Choroid plexus epithelial cell (primary cell): ENCODE measurements at regions not wholly inside any gene's neighbourhood (a gene's known extent, or its start where the extent isn't known, plus 50 kb on each side); places are given as distances from the start of the nearest gene placed in this dataset.
A peak's percentile ranks its signal among the peaks of the same experiment; 100 is the strongest.

Experiments used
- DNase-seq: peaks from one replicate; pipeline ENCODE4 v3.0.0-alpha.2; 2010; ENCODE audit warnings: low read depth
- H3K4me3 ChIP-seq: 2 replicates; pipeline ENCODE4 v1.5.1; 2011; ENCODE audit warnings: low read depth, mild to moderate bottlenecking, control low read depth, low read length, moderate library complexity
- TF ChIP-seq, protein P1 (sequence below): conservative IDR thresholded peaks from 2 replicates; pipeline ENCODE4 v1.5.1; 2011; ENCODE audit warnings: low read depth, mild to moderate bottlenecking, control low read depth, inconsistent platforms, low read length, moderate library complexity

GRCh38 chr5:116660929-116661328, 86.3 kb upstream of the SEMA6A start:
- TF ChIP-seq, protein P1, sequence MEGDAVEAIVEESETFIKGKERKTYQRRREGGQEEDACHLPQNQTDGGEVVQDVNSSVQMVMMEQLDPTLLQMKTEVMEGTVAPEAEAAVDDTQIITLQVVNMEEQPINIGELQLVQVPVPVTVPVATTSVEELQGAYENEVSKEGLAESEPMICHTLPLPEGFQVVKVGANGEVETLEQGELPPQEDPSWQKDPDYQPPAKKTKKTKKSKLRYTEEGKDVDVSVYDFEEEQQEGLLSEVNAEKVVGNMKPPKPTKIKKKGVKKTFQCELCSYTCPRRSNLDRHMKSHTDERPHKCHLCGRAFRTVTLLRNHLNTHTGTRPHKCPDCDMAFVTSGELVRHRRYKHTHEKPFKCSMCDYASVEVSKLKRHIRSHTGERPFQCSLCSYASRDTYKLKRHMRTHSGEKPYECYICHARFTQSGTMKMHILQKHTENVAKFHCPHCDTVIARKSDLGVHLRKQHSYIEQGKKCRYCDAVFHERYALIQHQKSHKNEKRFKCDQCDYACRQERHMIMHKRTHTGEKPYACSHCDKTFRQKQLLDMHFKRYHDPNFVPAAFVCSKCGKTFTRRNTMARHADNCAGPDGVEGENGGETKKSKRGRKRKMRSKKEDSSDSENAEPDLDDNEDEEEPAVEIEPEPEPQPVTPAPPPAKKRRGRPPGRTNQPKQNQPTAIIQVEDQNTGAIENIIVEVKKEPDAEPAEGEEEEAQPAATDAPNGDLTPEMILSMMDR = no peak
- H3K4me3 ChIP-seq = no peak overlapping the region
- no peak for DNase-seq

GRCh38 chr5:116658830-116659229, 84.2 kb upstream of the SEMA6A start:
- H3K4me3 ChIP-seq = no peak overlapping the region
- DNase-seq = no peak
- TF ChIP-seq, protein P1 = no peak

DNA sequence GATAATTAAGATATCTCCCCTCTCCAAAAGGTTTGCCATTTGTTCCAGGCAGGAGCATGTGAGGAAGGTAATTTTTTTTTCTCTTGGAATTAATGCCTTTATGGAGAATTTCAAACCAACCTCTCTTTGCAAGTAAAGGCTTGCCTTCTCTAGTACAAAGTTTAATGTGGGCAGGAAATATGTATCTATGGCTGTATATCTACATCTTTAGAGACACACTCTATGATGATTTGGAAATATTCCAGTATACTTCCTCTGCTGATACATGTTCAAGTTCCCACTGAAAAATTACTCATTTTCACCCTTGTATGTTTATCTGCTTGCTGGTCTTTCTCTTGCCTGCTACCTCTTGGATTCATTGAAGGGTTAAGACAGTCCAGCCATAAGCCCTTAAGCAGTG, 83.5 kb upstream of the SEMA6A start:
- no peak overlapping the region for H3K4me3 ChIP-seq
- DNase-seq = no peak
- TF ChIP-seq, protein P1 = no peak

DNA sequence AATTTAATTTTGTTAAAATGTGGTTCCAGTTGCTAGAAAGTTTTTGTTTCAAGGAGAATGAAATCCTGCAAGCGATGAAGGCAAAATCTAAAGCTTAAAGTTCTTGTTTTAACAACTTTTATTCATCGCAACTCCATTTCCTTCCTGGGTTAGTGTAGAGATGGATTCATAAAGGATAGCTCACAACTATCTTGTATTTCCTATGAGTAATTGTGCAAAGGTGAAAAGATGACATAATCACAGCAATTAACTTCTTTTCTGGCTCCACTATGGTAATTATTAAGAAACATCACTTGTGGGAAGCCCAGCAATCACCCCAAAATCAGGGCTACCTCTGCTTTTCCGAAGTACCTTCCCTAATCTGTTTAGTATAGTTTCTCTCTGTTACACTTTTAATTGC, 80.8 kb upstream of the SEMA6A start:
- no peak overlapping the region for H3K4me3 ChIP-seq
- TF ChIP-seq, protein P1 = no peak
- DNase-seq = no peak

- DNase-seq = no peak
- H3K4me3 ChIP-seq = no peak overlapping the region
- TF ChIP-seq, protein P1 = no peak
These were observed 80.3 kb upstream of the SEMA6A start for GRCh38 chr5:116654925-116655324.

DNA sequence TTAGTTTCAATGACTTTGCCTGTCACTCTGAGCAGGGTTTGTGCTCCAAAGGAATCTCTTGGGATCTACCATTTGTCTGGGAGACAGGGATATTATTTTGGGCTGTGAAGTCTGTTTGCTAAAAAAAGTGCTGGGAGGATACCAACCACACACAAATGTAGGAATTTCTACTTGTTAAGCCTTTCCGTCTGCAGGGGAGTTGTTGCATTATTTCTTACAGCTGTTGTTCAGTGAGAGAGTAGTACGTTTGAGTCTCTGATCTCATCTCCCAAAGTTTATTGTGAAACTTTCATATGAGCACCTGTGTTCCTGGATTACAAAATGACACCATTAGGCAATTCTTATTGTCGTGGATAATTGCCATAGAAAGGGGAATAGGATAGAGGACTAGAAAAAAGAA, 78.3 kb upstream of the SEMA6A start:
- peak; percentile 9 for DNase-seq
- no peak overlapping the region for H3K4me3 ChIP-seq
- TF ChIP-seq, protein P1 = no peak

DNA sequence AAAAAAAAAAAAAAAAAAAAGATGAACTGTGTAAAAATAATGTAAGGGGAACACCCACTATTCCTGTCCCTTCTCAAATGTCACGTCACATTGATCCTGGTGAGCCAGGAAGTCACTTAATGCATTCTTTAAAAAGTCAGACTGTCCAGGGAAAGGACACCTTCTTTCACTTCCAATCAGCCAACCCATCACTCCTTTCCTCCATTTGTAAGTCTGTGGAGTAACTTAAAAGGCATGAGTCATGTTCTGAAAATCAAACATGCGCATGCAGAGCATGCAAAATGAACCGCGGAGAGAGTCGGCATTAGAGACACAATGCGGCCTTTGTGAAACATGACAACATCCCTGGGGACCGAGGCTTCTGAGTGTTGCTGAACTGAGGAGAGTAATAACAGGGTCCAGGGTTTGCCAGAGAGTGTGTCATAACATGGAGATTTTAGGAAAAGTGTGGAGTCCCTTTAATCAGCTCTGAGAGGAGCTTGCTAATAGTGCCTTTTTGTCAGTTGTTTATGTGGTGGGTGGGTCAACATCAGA, 77.6 kb upstream of the SEMA6A start:
- TF ChIP-seq, protein P1 = no peak
- peak; percentile 58 for DNase-seq
- H3K4me3 ChIP-seq = no peak overlapping the region
